ENCODE measurements at regions not wholly inside any gene's neighbourhood (a gene's known extent, or its start where the extent isn't known, plus 50 kb on each side); places are given as distances from the start of the nearest gene placed in this dataset.

GRCh38 chr3:145581694-145582093 lies 579.3 kb downstream of the PLOD2 start:
- intact Hi-C loops (cut with DNase I) = no loop called here
- DNase-seq = no peak
- H3K36me3 ChIP-seq (replicated peaks in 1 of 2; ENCODE audit: insufficient read depth in 1 of 2, low read depth in 2 of 2) = no peaks in the 10 kb centered on the region

GRCh38 chr3:145604851-145605250 lies 556.1 kb downstream of the PLOD2 start:
- no peak for ATAC-seq
- no peaks in the 10 kb centered on the region for H3K36me3 ChIP-seq (replicated peaks in 1 of 2; ENCODE audit: insufficient read depth in 1 of 2, low read depth in 2 of 2)

More at GRCh38 chr3:145581694-145582093, 579.3 kb downstream of the PLOD2 start:
- H3K9me3 ChIP-seq = no peaks in the 10 kb centered on the region
- no peak for ATAC-seq
- no peaks in the 10 kb centered on the region for H3K27me3 ChIP-seq
- TF ChIP-seq POLR2A (IDR thresholded peaks at IDR 0.05) = no peak
- TF ChIP-seq, protein P1, sequence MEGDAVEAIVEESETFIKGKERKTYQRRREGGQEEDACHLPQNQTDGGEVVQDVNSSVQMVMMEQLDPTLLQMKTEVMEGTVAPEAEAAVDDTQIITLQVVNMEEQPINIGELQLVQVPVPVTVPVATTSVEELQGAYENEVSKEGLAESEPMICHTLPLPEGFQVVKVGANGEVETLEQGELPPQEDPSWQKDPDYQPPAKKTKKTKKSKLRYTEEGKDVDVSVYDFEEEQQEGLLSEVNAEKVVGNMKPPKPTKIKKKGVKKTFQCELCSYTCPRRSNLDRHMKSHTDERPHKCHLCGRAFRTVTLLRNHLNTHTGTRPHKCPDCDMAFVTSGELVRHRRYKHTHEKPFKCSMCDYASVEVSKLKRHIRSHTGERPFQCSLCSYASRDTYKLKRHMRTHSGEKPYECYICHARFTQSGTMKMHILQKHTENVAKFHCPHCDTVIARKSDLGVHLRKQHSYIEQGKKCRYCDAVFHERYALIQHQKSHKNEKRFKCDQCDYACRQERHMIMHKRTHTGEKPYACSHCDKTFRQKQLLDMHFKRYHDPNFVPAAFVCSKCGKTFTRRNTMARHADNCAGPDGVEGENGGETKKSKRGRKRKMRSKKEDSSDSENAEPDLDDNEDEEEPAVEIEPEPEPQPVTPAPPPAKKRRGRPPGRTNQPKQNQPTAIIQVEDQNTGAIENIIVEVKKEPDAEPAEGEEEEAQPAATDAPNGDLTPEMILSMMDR (IDR thresholded peaks at IDR 0.05) = no peak
- H3K27ac ChIP-seq = no peak overlapping the region
- H3K4me3 ChIP-seq = no peak overlapping the region
- no peaks in the 10 kb centered on the region for H3K4me1 ChIP-seq

GRCh38 chr3:145620002-145620401 lies 541.0 kb downstream of the PLOD2 start:
- no peak overlapping the region for H3K4me3 ChIP-seq

More at GRCh38 chr3:145604851-145605250, 556.1 kb downstream of the PLOD2 start:
- Histone ChIP-seq H3K27ac (no peak overlapping the region), H3K4me3 (no peak overlapping the region), H3K9me3 (no peaks in the 10 kb centered on the region), H3K27me3 (no peaks in the 10 kb centered on the region), H3K4me1 (no peaks in the 10 kb centered on the region)
- intact Hi-C loops (cut with DNase I) = no loop called here
- no peak for DNase-seq
- no peak for TF ChIP-seq POLR2A (IDR thresholded peaks at IDR 0.05)
- TF ChIP-seq, protein P1 (IDR thresholded peaks at IDR 0.05) = no peak

DNA sequence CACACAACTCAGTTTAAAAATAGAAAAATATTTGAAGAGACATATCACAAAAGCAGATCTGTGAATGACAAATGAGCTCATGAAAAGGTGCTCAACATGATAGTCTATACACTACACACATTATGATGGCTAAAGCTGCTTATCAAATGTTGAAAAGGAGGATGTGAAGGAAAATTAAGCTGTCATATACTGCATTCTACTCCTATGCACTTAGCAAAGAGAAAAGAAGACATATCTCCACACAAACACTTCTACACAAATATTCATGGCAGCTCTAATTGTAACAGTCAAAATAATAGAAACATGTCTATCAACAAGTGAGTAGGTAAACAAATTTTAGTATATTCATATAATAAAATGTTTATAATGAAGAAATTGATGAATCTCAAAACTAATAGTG lies 540.5 kb downstream of the PLOD2 start:
- TF ChIP-seq, protein P1 (IDR thresholded peaks at IDR 0.05) = no peak
- no peak for TF ChIP-seq POLR2A (IDR thresholded peaks at IDR 0.05)
- Histone ChIP-seq H3K9me3 (no peaks in the 10 kb centered on the region), H3K36me3 (replicated peaks in 1 of 2; ENCODE audit: insufficient read depth in 1 of 2, low read depth in 2 of 2) (no peaks in the 10 kb centered on the region), H3K27ac (no peak overlapping the region), H3K4me1 (no peaks in the 10 kb centered on the region), H3K4me3 (no peak overlapping the region), H3K27me3 (no peaks in the 10 kb centered on the region)
- DNase-seq (no peak), ATAC-seq (no peak)
- intact Hi-C loops (cut with DNase I) = no loop called here

More at GRCh38 chr3:145620002-145620401, 541.0 kb downstream of the PLOD2 start:
- DNase-seq = no peak
- no peaks in the 10 kb centered on the region for H3K9me3 ChIP-seq
- 59 to 60% methylated on average over 3 of the region's 3 CpGs for WGBS, 2 donors
- intact Hi-C loops (cut with DNase I) = no loop called here
- no peaks in the 10 kb centered on the region for H3K27me3 ChIP-seq
- no peak for TF ChIP-seq POLR2A (IDR thresholded peaks at IDR 0.05)
- TF ChIP-seq, protein P1 (IDR thresholded peaks at IDR 0.05) = no peak
- H3K4me1 ChIP-seq = no peaks in the 10 kb centered on the region
- no peaks in the 10 kb centered on the region for H3K36me3 ChIP-seq (replicated peaks in 1 of 2; ENCODE audit: insufficient read depth in 1 of 2, low read depth in 2 of 2)
- ATAC-seq = no peak
- H3K27ac ChIP-seq = no peak overlapping the region

DNA sequence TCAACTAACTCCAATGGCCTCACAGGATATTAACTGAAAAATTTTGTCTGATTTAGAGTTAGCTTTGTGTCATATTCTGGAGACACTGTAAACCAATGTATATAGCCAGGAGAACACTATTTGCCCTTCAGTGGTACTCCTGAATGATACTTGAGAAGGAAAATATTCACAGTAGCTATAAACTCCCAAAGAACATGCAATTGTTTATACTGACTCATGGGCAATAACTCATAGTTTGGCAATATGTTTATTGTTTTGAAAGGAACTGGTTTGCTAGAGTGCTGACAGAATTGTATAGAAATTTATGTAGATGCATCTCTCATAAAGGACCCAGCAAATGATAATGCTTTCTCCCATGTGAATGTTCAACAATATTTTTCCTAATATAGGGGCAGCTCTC lies 537.6 kb downstream of the PLOD2 start:
- no peaks in the 10 kb centered on the region for H3K4me1 ChIP-seq
- H3K27ac ChIP-seq = no peak overlapping the region
- no peaks in the 10 kb centered on the region for H3K36me3 ChIP-seq (replicated peaks in 1 of 2; ENCODE audit: insufficient read depth in 1 of 2, low read depth in 2 of 2)
- no peaks in the 10 kb centered on the region for H3K27me3 ChIP-seq
- ATAC-seq (no peak), DNase-seq (no peak)
- H3K4me3 ChIP-seq = no peak overlapping the region
- TF ChIP-seq, protein P1 (IDR thresholded peaks at IDR 0.05) = no peak
- TF ChIP-seq POLR2A (IDR thresholded peaks at IDR 0.05) = no peak
- intact Hi-C loops (cut with DNase I) = no loop called here
- H3K9me3 ChIP-seq = no peaks in the 10 kb centered on the region

Data from body of pancreas (tissue), 4 donors.